AML-193 (cell line): ENCODE measurements at regions not wholly inside any gene's neighbourhood (a gene's known extent, or its start where the extent isn't known, plus 50 kb on each side); places are given as distances from the start of the nearest gene placed in this dataset.
"Not testable (repeated sequence)": the region's sequence is repeated elsewhere in the genome, so short reads cannot be mapped to it uniquely, and the experiment has no call there.

Experiments used
- DNase-seq, 2 experiments: peaks; one replicate each; lab custom pipeline; 2025; lab: John Stamatoyannopoulos, UW

DNA sequence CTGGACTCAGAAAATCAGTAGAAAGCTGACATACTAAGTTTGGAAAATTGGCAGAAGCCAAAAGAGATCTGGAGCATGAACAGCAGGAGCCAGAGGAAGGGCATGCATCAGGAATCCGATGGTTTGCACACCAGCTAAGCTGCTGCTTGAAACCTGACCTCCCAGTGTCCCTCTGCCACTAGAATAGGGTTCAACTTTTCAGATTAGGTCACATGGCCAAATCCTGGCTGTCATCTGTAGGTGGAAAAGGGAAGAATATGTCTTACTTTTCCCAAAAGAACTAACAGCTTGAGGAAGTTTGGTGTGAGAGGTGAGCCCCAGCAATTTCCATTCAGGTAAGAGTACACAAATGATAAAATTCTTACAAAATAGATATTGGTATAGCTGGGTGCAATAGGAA, 732.6 kb downstream of the RERGL start:
- DNase-seq, result no peak

GRCh38 chr12:17352164-17352563, 737.8 kb downstream of the RERGL start:
- DNase-seq, result no peak

DNA sequence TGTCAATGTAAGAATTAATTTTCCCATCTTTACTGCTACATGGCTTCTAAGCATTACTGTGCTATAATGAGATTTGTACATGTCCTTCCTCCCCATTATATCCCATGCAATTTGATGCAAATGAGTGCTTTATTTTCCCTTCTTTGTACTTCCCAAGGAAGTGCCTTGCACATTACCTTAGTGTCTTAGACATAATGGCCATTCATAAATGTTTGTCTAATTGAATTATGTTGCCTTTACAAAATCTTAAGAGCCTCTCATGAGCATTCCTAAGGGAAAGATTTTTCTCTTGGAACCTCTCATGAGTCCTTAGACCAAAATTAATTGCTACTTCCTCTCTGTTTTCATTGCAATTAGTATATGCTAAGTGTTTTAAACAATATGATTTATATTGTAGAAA, 741.7 kb downstream of the RERGL start:
- no peak for DNase-seq

- no peak for DNase-seq
Observed at GRCh38 chr12:17344649-17345048, 738.7 kb upstream of the LMO3 start.

GRCh38 chr12:17342381-17342961, 736.5 kb upstream of the LMO3 start:
- DNase-seq, result no peak

DNA sequence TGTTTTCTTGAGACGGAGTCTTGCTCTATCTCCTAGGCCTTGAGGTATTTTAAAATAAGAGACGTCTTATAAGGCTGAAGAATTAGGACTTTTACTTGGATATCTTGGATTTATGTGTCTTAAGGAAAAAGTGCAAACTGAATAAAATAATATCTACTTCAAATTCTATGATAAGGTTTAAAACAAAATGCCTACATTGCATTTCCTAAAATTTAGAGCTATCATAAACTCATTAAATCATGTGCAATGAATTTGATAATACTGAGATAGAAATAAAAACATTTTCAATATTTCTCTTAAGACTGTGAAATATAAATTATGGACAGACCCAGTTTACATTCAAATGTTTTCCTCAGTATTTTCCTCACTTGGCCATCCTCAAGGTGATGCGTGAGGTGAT, 729.5 kb upstream of the LMO3 start:
- DNase-seq, result no peak

DNA sequence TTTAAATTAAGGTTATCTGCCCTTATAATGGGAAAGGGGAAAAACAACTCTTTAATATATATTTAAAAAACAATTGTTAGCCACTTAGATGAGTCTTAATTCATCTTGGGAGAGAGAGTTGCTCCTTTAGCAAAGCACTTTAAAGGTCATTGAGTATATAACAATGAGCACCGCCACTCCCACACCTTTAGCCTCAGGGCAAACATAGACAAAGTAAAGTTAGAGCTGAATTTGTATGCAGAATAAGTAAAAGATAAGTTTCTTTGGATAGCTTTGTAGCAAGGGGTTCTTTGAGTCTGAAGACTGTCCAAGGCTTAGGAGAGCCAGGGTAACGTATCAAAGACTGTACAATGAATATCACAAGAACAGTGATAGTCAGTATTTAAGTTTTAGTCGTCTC, 728.8 kb upstream of the LMO3 start:
- no peak for DNase-seq

GRCh38 chr12:17333287-17333686, 727.3 kb upstream of the LMO3 start:
- no peak for DNase-seq

DNA sequence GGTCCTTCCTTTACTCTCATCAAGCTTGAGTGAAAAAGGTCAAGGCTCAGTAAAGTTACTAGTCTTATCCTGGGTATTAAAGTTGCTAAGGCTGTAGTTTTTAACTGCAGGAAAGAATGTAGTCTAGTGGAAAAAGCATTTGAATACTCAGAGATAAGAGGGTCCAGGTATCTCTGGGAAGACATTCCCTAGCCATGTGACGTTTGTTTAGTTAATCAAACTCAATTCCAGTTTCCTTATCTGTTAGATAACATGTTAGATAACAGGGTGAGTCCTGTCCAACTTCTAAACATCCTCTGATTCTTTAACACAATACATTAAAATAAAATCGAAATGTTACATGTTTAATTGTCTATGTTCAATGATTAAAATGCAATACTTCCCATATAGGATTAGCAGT, 720.7 kb upstream of the LMO3 start:
- no peak for DNase-seq

DNA sequence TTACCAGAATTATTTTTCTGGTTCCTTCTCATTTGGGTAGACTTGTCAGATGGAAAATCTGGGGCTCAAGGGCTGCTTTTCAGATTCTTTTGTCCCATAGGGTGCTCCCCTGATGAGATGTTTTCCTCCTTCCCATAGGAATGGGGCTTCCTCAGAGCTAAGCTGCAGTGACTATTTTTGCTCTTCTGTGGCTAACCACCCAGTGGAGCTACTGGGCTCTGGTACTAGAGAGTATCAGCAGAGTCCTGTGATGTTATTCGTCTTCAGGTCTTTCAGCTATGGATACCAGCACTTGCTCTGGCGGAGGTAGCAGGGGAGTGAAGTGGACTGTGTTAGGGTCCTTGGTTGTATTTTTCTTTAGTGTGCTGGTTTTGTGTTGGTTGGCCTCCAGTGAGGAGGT, 716.1 kb upstream of the LMO3 start:
- DNase-seq, result no peak

GRCh38 chr12:17304503-17305347, 698.8 kb upstream of the LMO3 start:
- DNase-seq, result no peak

GRCh38 chr12:17302001-17302400, 696.0 kb upstream of the LMO3 start:
- DNase-seq, result no peak

DNA sequence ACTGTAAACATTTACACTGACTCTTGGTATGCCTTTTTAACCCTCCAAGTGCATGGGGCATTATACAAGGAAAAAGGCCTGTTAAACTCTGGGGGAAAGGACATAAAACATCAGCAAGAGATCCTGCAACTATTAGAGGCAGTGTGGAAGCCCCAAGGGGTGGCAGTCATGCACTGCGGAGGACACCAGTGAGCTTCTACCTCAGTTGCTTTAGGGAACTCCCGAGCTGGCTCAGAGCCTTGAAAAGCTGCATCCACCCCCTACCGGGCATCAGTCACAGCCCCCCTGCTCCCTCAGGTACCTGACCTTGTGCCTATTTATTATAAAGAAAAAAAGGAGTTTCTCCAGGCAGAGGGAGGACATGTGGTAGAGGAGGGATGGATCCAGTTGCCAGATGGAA, 695.6 kb upstream of the LMO3 start:
- DNase-seq, result no peak

- no peak for DNase-seq
Observed at GRCh38 chr12:17296882-17297281, 690.9 kb upstream of the LMO3 start.

DNA sequence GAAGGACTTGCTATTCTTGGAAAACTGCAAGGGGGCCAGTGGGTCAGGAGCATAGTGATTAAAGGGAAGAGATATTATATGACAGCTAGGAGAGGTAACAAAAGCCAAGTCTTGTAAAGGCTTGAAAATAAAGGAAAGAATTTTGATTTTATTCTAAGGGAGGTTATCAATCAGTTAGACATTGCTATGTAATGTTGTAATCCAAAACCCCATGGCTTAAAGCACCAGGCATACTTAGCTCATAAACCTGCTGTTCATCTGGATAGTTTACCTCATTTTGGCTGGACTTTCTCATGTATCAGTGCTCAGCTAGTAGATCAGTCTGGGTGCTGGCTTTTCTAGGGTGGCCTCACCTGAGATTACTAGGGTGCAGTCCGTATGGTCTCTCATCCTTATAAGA, 680.9 kb upstream of the LMO3 start:
- no peak for DNase-seq

DNA sequence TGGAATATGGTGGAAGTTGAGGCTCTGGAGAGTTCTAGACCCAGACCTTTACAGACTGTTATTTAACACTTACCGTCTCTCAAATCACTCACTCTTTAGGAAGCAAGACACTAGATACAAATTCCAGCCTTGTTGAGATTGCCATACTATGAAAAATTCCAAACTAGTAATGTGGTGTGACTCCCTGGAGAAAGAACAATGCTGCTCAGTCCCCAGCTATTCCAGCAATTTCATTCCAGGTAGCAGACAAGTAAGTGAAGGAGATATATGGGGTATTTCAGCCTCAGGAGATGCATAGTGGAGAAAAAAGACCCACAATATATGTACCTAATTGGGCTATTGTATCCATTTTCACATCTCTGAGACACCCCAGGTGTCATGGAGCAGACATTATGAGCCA, 678.9 kb upstream of the LMO3 start:
- DNase-seq, result no peak

- DNase-seq, result no peak
Observed at GRCh38 chr12:17283563-17283962, 677.6 kb upstream of the LMO3 start.

GRCh38 chr12:17282169-17282568, 676.2 kb upstream of the LMO3 start:
- DNase-seq, result not testable (repeated sequence)

DNA sequence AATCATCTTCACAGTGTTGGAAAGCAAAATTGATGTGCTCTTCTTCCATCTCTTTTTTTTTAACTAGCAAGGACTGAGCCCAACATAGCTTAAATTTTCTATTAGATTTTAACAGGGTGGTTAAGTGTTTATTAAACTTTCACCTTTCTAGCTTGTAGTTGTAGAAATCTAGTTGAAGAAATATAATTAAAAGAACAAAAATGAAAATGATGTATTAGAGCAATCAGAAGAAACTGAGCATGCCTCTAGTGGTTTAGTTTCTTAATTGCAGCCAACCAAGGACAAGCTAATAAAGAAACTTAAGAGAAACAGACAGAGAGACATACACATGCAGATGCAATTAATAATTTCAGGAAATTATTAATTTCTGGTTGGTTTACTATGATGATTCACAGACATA, 673.0 kb upstream of the LMO3 start:
- no peak for DNase-seq

DNA sequence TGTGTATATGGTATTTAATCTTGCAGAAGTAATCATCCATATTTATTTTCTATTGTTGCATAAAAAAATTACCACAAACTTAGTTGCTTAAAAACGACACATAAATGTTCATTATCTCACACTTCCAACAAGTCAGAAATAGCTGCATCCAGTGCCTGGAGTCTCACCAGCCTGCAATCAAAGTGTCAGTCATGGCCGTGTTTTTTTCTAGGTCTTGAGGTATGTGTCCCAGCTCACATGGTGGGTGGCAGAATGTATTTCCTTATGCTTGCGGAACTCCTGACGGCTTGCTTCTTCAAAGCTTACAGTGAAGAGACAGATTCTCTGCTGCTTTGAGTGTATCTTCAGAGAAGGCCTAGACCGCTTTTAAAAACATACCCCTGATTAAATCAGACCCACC, 670.2 kb upstream of the LMO3 start:
- DNase-seq, result no peak

DNA sequence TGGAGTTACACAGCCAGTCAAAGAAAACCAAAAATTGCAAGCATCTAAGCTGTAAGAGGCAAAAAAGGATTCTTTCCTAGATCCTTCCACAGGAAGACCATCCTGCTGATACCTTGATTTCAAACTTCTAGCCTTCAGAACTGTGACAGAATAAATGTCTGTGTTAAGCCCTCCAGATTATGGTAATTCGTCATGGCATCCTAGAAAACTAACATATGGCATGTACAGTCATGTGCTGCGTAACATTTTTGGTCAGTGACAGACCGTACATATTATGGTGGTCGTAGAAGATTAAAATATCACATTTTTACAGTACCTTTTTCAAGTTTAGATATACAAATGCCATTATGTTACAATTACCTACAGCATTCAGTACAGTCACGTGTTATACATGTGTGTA, 660.9 kb upstream of the LMO3 start:
- no peak for DNase-seq

DNA sequence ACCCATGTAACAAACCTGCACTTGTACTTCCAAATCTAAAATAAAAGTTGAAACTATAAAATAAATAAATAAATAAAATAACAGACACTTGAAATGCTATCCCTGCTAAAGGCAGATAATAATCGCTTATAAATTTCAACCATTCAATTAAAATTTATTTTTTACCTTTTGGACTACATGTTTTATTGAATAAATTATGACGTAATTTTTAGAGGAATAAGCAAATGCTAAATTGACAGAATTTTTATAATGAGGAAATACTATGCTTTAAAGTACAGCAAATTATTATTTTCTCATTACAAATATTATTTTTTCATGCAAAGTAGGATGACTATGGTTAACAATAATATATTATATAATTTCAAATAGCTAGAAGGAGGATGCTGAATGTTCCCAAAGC, 658.6 kb upstream of the LMO3 start:
- no peak for DNase-seq

DNA sequence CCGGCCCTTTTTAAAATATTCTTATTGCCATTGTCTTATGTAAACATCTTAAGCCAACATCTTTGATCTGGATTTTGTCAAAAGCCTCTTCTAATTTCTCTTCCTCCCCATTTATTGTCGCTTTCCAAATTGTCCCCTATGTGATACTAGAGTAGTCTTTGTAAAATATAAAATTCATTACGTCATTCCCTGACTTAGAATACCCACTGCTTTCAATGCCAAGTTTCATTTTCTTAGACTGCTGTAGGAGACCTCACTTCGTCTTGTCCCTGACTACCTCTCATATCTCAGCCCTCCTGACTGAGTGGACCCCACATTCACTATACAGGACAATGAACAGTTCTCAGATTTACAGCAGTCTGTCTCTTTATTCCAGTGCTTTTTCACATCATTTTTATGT, 633.9 kb upstream of the LMO3 start:
- DNase-seq, result no peak

DNA sequence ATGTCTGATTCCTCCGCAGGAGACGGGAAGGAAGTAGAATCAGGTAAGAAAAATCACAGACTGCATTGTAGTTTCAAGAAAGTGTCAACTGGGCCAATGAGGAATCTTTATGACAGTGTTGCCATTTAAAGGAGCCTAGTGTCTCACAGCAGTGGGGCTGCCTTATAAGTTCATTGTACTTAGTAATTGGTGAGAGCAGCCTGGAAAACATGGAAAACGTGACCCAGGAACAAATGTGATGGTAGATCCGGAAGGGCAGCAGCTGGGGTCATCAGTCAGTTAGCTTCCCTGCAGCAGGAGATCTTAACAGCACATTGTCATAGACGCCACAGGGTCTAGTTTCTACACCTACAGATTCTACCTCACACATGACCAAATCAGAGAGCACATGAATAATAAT, 630.0 kb upstream of the LMO3 start:
- no peak for DNase-seq
